IMR-90 (cell line): ENCODE measurements at regions not wholly inside any gene's neighbourhood (a gene's known extent, or its start where the extent isn't known, plus 50 kb on each side); places are given as distances from the start of the nearest gene placed in this dataset.

Experiments
- ATAC-seq: fragments of 200-7000 bp; cut with Tn5 transposase; 2 replicates; pipeline ENCODE4 v1.9.1; 2020; ENCODE audit warnings: low read depth, mild to moderate bottlenecking, moderate library complexity
- BruUV-seq: library from RNA; stranded (reverse); fragments of 400-500 nt; replicated peaks from 2 replicates; lab custom pipeline; 2021; lab: Mats Ljungman, UMichigan
- CTCF ChIA-PET: fragments of 300-600 bp; formaldehyde crosslinking; extraction: SDS; loops from one replicate; lab custom pipeline; 2021; ENCODE audit warnings: antibody characterized with exemption; lab: Yijun Ruan, JAX
- POLR2A ChIA-PET: fragments of 300-600 bp; sonication (Branson Sonifier 250); formaldehyde crosslinking; loops from one replicate; lab custom pipeline; 2022; ENCODE audit warnings: antibody characterized with exemption; ENCODE audit not compliant: unreplicated experiment; lab: Charles Lee
- DNase-seq: peaks from one replicate; pipeline ENCODE4 v3.0.0; 2013
- H2AFZ ChIP-seq: replicated peaks from 2 replicates; pipeline ENCODE3; 2013; ENCODE audit warnings: low read length, mild to moderate bottlenecking; ENCODE audit not compliant: poor library complexity
- H2AK5ac ChIP-seq: 2 replicates; pipeline ENCODE4 v1.6.1; 2013; ENCODE audit warnings: low read depth, low read length, inconsistent platforms
- H2AK9ac ChIP-seq: replicated peaks from 2 replicates; pipeline ENCODE3; 2013; ENCODE audit warnings: mild to moderate bottlenecking, low read depth, low read length, moderate library complexity; ENCODE audit not compliant: poor library complexity
- H2BK120ac ChIP-seq: 2 replicates; pipeline ENCODE4 v1.6.1; 2013; ENCODE audit warnings: low read depth, low read length, inconsistent platforms
- H2BK15ac ChIP-seq: 3 replicates; pipeline ENCODE4 v1.6.1; 2013; ENCODE audit warnings: low read depth, low read length, inconsistent platforms
- H2BK20ac ChIP-seq: 2 replicates; pipeline ENCODE4 v1.6.1; 2013; ENCODE audit warnings: low read depth, mild to moderate bottlenecking, inconsistent platforms, low read length, moderate library complexity
- H2BK5ac ChIP-seq: 2 replicates; pipeline ENCODE4 v1.6.1; 2013; ENCODE audit warnings: mild to moderate bottlenecking, low read depth, low read length, inconsistent platforms; ENCODE audit not compliant: poor library complexity, severe bottlenecking
- H3K14ac ChIP-seq: replicated peaks from 2 replicates; pipeline ENCODE4 v1.6.1; 2013; ENCODE audit warnings: low read depth, low read length, inconsistent platforms
- H3K18ac ChIP-seq: 2 replicates; pipeline ENCODE4 v1.6.1; 2013; ENCODE audit warnings: low read depth, low read length, control low read depth
- H3K23ac ChIP-seq: 2 replicates; pipeline ENCODE4 v1.6.1; 2013; ENCODE audit warnings: low read depth, low read length, inconsistent platforms
- H3K27ac ChIP-seq: 2 replicates; pipeline ENCODE4 v1.5.1; 2013; ENCODE audit warnings: mild to moderate bottlenecking, control low read depth, low read length; ENCODE audit not compliant: insufficient read depth
- H3K27me3 ChIP-seq: 2 replicates; pipeline ENCODE4 v1.6.1; 2013; ENCODE audit warnings: low read length; ENCODE audit not compliant: control insufficient read depth, insufficient read depth
- H3K36me3 ChIP-seq: 2 replicates; pipeline ENCODE4 v1.6.1; 2013; ENCODE audit warnings: low read length, mixed read lengths; ENCODE audit not compliant: control insufficient read depth, insufficient read depth
- H3K4ac ChIP-seq: 2 replicates; pipeline ENCODE4 v1.6.1; 2013; ENCODE audit warnings: low read depth, low read length, inconsistent platforms
- H3K4me1 ChIP-seq: 2 replicates; pipeline ENCODE4 v1.6.1; 2013; ENCODE audit warnings: low read length, mixed read lengths; ENCODE audit not compliant: control insufficient read depth, insufficient read depth
- H3K4me2 ChIP-seq: 2 replicates; pipeline ENCODE4 v1.6.1; 2013; ENCODE audit warnings: low read depth, mild to moderate bottlenecking, control low read depth, low read length, moderate library complexity
- H3K4me3 ChIP-seq: 2 replicates; pipeline ENCODE4 v1.5.1; 2013; ENCODE audit warnings: low read depth, mild to moderate bottlenecking, control low read depth, low read length, moderate library complexity; ENCODE audit not compliant: insufficient read depth
- H3K56ac ChIP-seq: 2 replicates; pipeline ENCODE4 v1.6.1; 2013; ENCODE audit warnings: low read length, inconsistent platforms; ENCODE audit not compliant: insufficient read depth; ENCODE audit errors: extremely low read depth
- H3K79me1 ChIP-seq, 2 experiments: 2 replicates each; pipeline ENCODE4 v1.6.1; 2013; ENCODE audit warnings: low read length in 2 of 2, inconsistent platforms in 1 of 2, low read depth in 1 of 2
- H3K9ac ChIP-seq: 2 replicates; pipeline ENCODE4 v1.6.1; 2013; ENCODE audit warnings: low read depth, low read length, control low read depth
- H3K9me1 ChIP-seq: 2 replicates; pipeline ENCODE4 v1.6.1; 2013; ENCODE audit warnings: low read length, inconsistent platforms; ENCODE audit not compliant: insufficient read depth
- H3K9me3 ChIP-seq: 2 replicates; pipeline ENCODE4 v1.6.1; 2013; ENCODE audit warnings: low read length; ENCODE audit not compliant: control insufficient read depth, insufficient read depth
- H4K20me1 ChIP-seq: 2 replicates; pipeline ENCODE4 v1.6.1; 2013; ENCODE audit warnings: low read length, inconsistent platforms; ENCODE audit not compliant: insufficient read depth
- H4K5ac ChIP-seq: 2 replicates; pipeline ENCODE4 v1.6.1; 2013; ENCODE audit warnings: mild to moderate bottlenecking, low read depth, low read length, control low read depth
- H4K8ac ChIP-seq, 2 experiments: 2 replicates each; pipeline ENCODE4 v1.6.1; 2013; ENCODE audit warnings: low read depth in 2 of 2, low read length in 2 of 2, control low read depth in 1 of 2, inconsistent platforms in 1 of 2
- H4K91ac ChIP-seq: 2 replicates; pipeline ENCODE4 v1.6.1; 2013; ENCODE audit warnings: low read depth, low read length, inconsistent platforms; ENCODE audit not compliant: insufficient read depth
- BHLHE40 ChIP-seq: fragments of 150-350 bp; IDR thresholded peaks from 2 replicates; pipeline ENCODE4 v1.6.1; 2016; ENCODE audit warnings: mild to moderate bottlenecking, low read depth, low read length
- CEBPB ChIP-seq: IDR thresholded peaks from 2 replicates; pipeline ENCODE4 v1.6.1; 2012; ENCODE audit warnings: low read depth, low read length, improper control_type of control experiment
- FOS ChIP-seq: fragments of 150-350 bp; IDR thresholded peaks from 2 replicates; pipeline ENCODE4 v1.6.1; 2016; ENCODE audit warnings: low read depth, low read length
- POLR2A ChIP-seq: IDR thresholded peaks from 2 replicates; pipeline ENCODE4 v1.6.1; 2012; ENCODE audit warnings: mild to moderate bottlenecking, low read depth, low read length
- RCOR1 ChIP-seq: IDR thresholded peaks from 2 replicates; pipeline ENCODE4 v1.6.1; 2012; ENCODE audit warnings: mild to moderate bottlenecking, low read length, improper control_type of control experiment; ENCODE audit not compliant: insufficient replicate concordance
- WGBS, 2 experiments: methylation state at CpG; one replicate each; pipeline versions ENCODE4 v1.1.5 to v1.1.7; 2013; ENCODE audit warnings: missing lambda C conversion rate in 2 of 2; ENCODE audit not compliant: insufficient read length in 1 of 2; ENCODE audit errors: extremely low coverage in 2 of 2; 5-methylcytosine and 5-hydroxymethylcytosine counted together
- dilution Hi-C: fragments of 300-500 bp; cut with HindIII; formaldehyde crosslinking; loops from one replicate; pipeline ENCODE4 v1.14.3; 2018; ENCODE audit warnings: low sequenced_read_pairs; ENCODE audit not compliant: unreplicated experiment
- in situ Hi-C: fragments of 300-500 bp; cut with MboI; formaldehyde crosslinking; loops from 3 replicates; pipeline ENCODE4 v1.14.3; 2019; ENCODE audit warnings: low sequenced_read_pairs, inconsistent platforms, mixed read lengths
- intact Hi-C: fragments of 100-400 bp; cut with micrococcal nuclease; formaldehyde crosslinking; loops from 2 replicates; pipeline ENCODE4 v1.10.0; 2022

DNA sequence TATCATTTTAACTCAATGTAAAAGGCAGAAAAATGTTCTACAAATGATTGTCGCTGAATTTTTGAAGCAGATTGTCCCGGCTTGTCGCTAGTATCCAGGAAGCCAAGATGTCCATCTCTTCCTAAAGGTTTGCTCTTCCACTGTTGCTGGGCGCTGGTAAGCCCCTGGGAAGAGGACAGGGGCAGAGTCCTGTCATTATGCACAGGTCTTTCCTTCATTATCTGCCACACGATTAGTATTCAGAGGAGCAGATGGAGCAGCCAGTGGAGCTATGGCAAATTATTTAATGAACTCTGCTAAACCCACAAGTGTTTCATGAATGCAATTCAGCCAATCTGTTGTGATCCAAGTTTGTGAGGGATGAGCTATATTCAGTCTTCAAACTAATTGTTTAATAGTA is 499.1 kb upstream of the NRP1 start:
- H3K4ac ChIP-seq: no peak overlapping the region
- H3K79me1 ChIP-seq: no peaks in the 10 kb centered on the region
- no peak overlapping the region for H2BK20ac ChIP-seq
- H3K4me3 ChIP-seq: no peak overlapping the region
- H4K20me1 ChIP-seq: no peaks in the 10 kb centered on the region
- ChIA-PET POLR2A (no interaction called here), CTCF (no interaction called here)
- WGBS, 2 experiments: no CpG with 5 or more reads among the region's 5 CpGs
- H2BK5ac ChIP-seq: no peak overlapping the region
- no peak overlapping the region for H3K4me2 ChIP-seq
- H3K9me1 ChIP-seq: no peaks in the 10 kb centered on the region
- in situ Hi-C loops: no loop called here
- no peak overlapping the region for H2BK120ac ChIP-seq
- no peak overlapping the region for H3K9ac ChIP-seq
- no peak overlapping the region for H3K27ac ChIP-seq
- peaks cover 9% of the 10 kb centered on the region for H3K27me3 ChIP-seq
- H2AK9ac ChIP-seq: no peak overlapping the region
- H3K36me3 ChIP-seq: no peaks in the 10 kb centered on the region
- no peak overlapping the region for H4K91ac ChIP-seq
- no peak overlapping the region for H2BK15ac ChIP-seq
- H2AFZ ChIP-seq: no peak overlapping the region
- no peak overlapping the region for H3K56ac ChIP-seq
- H4K8ac ChIP-seq: no peak overlapping the region
- no peaks in the 10 kb centered on the region for H3K9me3 ChIP-seq
- no peak overlapping the region; the same call in 1 of the 2 replicates for H3K23ac ChIP-seq
- dilution Hi-C loops: no loop called here
- no peak overlapping the region for H3K18ac ChIP-seq
- no peak for DNase-seq
- ATAC-seq: no peak
- no TSS peak for BruUV-seq
- intact Hi-C loops: no loop called here
- H3K14ac ChIP-seq: no peak overlapping the region
- no peak overlapping the region for H2AK5ac ChIP-seq
- no peaks in the 10 kb centered on the region for H3K4me1 ChIP-seq
- no peak for TF ChIP-seq CEBPB
- no peak for TF ChIP-seq FOS
- TF ChIP-seq POLR2A: no peak
- no peak for TF ChIP-seq RCOR1
- no peak for TF ChIP-seq BHLHE40
- no peak overlapping the region for H4K5ac ChIP-seq
